SW480 (cell line): ENCODE measurements at regions not wholly inside any gene's neighbourhood (a gene's known extent, or its start where the extent isn't known, plus 50 kb on each side); places are given as distances from the start of the nearest gene placed in this dataset.
A peak's percentile ranks its signal among the peaks of the same experiment; 100 is the strongest.

Experiments used
- DNase-seq: peaks from one replicate; pipeline ENCODE4 v3.0.0-alpha.2; 2016; ENCODE audit warnings: low spot score

DNA sequence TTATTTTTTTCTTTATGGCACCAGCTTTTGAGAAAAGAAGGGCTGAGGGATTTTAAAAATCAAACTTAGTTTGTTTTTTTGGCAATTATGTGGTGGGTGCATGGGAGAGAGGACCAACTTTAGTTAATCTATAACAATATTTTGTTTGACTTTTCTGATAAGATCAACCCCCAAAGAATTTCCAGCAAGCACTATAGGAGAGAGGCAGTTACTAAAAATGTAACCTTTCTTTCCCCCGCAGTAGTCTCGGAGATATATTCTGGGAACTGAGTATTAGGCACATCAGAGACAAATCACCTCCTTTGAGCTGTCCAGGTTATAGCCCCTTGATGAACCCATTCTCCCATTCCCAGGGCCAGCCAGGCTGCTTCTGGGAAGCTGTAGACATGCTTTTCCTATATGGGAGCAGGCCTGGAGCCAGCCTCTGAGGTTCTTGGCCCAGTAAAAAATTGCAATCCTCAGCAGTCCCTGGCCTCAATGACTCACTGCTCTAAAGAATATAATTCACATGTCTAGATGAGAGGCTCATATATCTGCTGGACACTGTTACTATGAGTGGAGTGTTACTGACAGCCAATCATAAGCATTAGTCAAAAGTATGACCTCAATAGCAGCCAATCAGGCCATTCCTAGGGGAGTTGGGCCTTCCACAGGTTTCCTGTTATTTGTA is 138.3 kb upstream of the AGBL1 start:
- peak; percentile 18 for DNase-seq

DNA sequence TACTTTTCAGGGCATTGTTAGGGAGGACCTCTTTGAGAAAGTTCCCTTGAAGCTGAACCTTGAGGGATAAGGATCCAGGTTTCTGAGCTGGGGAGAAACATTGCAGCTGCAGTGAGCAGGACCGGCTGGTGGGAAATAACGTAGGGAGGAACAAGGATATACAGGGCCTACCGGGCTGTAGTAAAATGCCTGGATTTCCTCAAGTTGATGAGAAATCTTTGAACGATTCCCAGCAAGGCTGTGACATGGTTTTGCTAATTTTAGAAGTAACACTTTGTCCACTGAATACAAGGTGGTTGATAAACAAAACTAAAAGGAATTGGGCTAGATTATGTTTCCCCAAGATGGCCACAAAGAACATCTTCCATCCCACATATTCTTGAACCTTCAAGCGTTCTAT is 137.0 kb upstream of the AGBL1 start:
- DNase-seq = no peak

DNA sequence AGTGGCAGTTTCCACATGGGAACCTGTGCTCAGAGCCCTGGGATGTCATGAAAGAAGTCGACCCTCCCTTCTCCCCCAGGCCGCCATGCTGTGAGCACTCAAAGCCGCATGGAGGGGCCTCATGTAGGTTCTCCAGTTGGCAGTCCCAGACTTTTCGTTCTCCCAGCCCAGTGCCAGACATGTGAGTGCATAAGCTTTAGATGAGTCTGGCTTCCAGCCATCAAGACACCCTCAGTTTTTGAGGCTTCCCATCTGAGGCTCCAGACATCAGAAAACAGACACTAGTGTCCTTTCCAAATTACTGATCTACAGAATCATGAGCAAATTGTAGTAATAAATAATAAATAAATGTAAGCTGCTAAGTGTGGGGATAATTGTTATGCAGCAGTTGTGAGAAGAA is 136.5 kb upstream of the AGBL1 start:
- no peak for DNase-seq

DNA sequence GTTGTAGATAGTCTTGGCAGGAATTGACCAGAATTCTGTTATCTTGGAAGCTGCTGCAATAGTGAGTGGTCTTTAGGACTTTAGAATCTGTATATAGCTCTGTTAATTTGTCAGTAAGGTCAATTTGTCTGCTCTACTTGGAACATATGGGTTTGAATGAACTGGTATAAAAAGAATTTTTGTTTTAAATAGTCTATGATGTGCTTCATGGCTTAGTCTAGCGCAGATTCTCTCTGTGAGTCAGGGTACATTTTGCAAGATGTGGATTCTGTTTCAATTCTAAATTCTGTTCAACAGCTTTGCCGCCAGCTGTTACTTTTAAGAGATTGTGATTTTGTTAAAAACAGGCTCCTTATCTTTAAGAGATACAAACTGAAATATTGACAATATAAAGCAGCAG is 135.9 kb upstream of the AGBL1 start:
- DNase-seq = no peak

DNA sequence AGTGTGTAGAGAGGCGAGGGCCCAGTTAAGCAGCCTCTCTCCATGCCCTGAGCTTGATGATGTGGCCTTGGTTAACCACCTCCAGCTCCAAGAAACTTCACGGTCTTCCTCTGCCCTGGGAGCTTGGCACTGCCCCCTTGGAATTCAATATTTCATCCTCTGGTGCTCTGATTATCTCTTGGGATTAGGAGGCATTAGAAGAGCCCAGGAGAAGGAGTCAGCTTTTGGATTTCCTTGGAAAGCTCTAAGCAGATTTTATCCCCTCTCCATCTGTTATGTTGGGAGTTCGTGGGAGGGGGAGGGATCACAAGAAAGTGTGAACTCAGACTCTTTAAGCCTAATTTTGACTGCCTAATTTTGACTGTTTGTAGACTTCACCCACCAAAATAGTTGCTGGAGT is 132.7 kb upstream of the AGBL1 start:
- no peak for DNase-seq

DNA sequence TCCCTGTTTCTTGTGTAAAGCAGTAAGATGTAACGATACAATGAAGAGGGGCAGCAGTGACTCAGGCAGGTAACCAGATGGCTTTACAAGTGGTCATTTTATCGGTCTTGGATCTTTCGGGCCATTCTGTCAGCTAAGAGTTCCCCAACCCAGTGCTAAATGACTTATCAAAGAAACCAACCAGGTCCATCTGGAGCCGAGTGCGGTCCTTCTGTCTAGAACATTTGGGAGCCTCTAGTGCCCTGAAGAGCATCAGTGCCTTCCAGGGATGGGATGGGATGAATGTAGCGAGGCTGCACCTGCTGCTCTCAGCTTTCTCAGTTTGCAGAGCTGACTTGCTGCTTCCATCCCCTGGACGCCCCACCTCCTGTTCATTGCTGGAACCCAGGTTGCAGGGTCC is 131.7 kb upstream of the AGBL1 start:
- DNase-seq = no peak

DNA sequence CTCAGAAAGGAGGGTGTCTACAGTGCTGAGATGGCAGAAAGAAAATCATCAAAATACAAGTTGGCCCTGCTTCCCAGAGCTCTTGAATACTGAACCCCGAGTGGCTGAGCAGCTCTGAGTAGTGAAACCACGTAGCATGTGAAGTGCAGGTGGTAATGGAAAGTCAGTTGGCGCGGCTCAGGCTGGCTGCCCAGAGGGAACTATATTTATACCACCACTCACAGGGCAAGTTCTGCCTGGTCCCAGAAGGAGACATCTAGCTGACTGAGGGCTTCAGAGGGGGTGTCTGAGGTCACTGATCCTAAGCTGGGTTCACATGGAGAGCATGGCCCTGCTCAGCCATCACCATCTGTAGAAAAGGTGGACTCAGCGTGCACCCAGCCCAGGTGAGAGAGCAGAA is 129.6 kb upstream of the AGBL1 start:
- no peak for DNase-seq

DNA sequence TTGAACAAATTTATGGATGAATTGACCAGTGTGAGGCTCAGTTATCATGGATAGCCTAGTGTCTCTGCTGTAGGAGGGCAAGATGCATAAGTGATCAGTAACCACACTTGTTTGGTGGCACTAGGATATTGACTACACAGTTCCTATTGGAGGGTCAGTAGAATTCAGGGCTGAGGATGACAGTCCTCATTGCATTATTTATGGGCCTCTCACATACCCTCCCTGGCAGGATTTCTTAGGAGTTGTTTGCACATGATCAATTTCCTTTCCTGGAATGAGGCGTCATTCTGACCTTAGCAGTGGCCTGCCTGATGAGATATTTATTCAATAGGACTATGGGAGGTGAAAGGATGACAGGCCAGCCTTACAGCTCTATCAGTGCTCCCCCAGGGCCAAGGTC is 125.1 kb upstream of the AGBL1 start:
- DNase-seq = no peak

DNA sequence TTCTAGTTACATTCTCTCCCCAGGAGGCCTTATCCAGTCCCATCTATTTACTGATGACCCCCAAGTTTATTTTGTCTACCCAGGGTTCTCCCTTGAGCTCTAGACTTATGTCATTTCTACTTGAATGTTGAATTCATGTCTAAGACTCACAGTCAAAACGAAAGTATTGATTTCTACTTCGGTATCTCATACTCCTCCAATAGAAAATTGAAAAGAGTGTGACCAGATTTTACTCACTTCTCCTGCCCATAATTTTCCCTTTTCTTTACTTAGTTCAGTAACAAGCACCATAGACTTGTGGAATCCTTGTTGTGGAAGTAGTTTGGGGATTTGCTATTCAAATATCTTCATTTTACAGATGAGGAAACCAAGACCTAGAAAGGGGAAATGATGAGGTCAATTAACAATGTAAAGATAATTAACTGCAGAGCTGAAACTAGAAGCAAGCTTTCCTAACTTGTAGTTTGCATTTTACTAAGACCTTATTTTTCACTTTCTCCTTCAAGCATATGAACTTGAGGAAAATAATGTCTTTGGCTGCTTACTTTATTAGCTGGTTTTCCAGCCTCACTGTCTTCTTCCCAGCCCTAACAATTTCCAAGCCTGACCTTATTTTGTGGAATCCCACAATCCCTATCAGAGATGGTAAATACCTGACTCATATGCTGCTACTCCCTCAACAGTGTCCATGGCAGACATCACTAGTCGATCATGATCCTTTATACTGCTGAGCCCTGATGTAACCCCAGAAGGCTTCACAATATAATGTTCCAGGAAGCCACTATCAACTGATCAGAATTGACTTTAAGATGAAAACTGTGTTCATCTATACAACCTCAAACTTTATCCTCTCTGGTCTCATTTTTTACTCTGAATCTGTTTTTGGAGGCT is 123.9 kb upstream of the AGBL1 start:
- DNase-seq = no peak

DNA sequence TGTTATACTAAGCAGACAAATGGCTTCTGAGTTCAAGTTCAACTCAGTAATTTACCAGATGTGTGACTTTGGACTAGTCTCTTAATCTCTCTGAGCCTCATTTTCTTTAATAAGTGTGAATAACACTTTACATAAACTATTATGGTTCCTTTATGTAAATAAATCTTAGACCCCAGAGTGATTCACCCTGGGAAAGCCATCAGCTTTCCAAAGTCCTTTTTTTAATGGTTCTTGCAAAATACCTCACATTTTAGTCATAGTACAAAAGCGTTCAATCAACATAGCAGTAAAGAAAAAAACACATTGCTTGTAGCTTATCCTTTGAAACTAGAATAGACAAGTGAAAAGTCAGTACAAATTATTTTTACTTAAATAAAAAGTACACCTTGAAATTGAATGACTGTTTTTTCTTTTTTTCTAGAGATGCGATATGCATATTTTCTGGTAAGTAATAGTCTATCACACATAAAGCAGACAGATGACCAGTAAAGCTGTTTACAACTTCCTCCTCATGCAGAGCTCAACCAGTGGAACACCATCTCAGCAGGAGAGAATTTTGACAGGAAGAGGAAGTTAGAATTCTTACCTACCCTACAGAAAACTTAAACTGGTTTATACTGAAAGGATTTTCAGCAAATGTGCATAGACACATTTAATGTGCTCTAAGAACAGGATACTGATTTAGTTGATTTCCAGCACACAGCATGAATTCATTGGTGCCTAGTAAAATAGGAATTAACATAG is 123.0 kb upstream of the AGBL1 start:
- DNase-seq = no peak

DNA sequence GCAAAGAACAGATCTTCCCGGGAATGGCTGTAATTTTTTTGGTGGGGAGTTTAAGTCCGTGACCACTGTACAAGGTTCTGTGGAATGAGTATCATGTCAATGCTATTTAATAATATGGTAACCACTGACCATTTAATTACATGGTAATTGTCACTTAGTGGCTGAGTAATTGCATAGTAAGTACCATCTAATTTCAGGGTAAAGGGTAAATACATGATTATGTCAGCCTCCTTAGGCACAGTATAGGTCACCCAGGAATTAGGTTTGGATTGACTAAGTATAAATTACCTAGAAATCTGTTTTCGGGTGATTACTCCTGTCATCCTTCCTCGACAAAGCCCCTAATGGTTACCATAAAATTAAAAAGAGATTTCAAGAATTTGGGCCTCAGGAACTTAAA is 120.1 kb upstream of the AGBL1 start:
- DNase-seq = no peak

DNA sequence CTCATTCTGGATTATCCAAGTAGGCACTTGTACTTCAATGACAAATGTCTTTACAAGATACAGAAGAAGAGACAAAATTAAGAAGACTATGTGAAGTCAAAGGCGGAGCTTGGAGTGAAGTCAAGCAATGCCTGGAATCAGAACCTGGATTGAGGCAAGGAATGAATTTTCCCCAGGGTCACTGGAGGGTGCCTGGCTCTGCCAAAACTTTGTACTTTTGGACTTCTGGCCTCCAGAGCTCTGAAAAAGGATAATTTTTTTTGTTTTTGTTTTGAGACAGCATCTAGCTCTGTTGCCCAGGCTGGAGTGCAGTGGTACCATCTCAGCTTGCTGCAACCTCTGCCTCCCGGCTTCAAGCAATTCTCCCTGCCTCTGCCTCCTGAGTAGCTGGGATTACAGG is 119.3 kb upstream of the AGBL1 start:
- DNase-seq = no peak

DNA sequence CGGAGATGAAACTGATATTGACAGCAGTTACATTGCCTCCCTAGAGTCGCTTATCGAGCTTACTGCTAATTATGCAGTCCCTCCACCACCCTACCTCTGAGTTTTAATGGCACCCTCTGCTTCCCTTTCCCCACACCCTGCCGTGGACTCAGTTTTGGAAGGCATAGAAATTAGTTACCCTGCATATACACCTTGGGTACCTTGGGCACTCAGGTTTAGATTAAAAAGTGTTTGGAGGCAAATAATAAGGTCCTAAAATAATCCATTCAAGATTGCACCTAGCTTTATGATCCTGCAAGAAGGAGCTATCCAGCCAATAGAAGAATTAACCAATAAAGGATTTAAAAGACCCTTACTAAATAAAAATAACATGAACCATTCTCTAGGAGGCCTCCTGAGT is 117.8 kb upstream of the AGBL1 start:
- no peak for DNase-seq

DNA sequence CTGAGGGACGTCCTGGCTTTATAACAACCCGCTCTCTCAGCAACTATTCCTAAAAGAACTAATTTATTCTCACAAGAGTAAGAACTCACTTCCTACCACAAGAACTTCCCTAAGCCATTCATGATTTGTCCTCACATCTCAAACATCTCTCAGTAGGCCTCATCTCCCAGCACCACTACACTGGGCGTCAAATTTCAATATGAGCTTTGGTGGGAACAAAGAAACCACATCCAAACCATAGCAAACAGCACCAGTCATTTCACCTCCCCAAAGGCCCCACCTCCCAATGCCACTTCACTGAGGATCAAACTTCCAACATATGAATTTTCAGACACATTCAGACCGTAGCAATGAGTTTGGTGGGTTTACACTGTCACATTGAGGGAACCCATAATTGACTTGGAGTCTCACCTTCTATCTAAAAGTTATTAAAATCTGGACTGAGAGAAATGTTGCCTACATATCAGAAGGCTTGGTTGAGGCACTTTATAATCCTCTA is 116.4 kb upstream of the AGBL1 start:
- DNase-seq = peak; percentile 91

DNA sequence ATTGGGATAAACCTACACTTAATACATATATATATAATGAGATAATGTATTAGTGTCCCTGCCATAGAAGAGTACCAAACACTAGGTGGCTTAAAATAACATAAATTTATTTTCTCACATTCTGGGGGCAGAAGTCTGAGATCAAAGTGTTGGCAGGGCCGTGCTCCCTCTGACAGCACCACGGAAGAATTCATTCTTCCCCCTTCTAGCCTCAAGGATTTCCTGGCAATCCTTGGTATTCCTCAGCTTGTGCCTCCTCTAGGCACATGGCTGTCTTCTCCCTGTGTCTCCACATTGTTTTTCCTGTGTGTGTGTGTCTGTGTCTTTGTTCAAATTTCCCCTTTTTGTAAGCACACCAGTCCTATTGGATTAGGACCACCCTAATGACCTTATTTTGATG is 115.2 kb upstream of the AGBL1 start:
- DNase-seq = no peak

DNA sequence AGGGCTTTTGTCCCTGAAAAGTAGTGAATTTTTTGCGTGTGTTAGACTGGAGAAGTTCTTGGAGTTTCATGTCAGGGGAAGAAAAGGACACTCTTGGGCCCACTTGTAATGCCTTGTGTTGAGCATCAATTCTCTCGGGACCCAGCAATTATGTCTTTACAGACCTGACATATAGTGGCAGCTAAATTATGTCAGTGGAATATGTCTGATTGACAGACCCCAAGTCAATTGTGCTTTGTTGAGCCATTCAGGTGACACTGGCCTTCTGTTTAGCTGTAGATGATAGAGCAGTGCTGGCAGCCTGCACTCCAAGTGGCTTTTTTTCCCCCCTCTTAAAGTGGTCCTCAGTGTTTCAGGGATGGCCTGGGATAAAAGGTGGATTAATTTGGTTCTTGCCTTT is 112.1 kb upstream of the AGBL1 start:
- DNase-seq = no peak

DNA sequence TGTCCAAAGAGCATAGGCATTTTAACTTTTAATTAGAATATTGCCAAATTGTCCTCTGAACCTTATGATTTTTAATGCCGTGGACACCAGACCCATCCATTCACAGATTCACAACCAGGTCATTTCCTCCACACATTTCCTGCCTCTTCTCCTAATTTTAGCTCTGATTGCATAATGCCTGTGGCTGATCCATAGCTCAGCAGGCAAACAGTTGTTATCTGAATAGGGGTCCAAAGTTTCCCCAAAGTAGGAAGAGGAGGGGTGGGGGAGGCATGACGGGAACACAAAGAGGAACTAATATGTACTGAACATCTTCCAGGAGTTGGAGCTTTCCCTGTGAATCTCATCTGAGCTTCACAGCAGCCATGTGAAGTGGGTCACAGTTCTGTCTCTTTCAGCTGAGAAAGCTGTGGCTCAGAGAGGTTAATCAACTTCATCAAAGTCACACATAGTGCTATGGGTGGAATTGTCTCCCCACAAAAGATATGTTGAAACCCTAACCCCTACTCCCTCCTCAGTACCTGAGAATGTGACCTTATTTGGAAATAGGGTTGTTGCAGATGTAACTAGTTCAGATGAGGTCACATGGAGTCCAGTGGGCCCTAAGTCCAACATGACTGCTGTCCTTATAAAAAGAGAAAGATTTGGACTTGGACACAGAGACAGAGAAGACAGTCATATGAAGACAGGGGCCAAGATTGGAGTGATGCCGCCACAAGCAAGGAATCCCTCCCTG is 106.7 kb upstream of the AGBL1 start:
- no peak for DNase-seq

DNA sequence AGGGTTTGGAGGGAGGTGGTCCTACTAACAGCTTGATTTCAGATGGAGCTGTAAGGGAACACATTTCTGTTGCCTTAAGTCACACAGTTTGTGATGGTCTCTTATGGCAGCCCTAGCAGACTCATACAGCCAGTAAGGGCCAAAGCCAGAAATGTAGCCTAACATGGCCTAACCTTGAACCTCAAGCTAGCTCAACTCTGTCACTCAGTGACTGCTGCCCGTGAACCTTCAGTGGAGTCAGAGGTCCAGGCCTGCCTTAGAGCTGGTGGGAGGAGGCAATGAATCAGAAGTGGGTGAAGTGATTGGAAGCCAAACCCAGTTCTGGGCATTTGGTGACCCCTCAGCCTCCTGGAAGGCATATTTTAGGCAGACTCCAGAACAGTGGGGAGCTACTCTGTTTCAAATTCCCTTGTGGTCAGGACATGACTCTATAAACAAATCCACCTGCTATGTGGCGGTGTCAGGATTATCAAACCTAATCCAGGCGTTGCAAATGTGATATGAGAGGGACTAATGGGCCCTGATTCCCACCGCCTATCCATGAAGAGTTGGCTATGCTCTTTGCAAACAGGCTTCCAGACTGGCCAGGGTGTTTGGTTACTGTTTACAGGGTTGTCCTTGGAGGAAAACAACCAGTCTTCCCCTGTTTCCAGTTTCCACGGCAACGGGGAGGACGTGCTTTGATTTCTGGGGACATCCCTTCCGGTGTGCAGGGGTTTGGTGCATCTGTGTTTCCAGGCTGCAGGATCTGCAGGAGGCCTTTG is 105.9 kb upstream of the AGBL1 start:
- DNase-seq = no peak

DNA sequence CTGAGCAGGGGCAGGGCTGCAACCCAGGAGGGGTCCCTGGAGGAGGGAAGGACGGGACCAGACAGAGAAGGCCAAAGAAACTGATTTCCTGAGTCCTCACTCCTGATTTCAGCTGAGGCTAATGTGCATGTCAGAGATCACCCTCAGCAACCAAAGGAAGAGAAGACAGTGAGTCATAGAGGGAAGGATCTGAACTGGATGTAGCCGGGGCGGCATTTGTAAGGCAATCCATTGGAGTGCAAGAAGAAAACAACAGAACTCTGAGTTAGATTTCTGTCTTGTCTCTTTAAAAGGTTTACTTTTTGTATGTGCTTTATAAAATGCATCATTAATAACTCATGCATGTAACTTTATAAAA is 105.3 kb upstream of the AGBL1 start:
- no peak for DNase-seq

DNA sequence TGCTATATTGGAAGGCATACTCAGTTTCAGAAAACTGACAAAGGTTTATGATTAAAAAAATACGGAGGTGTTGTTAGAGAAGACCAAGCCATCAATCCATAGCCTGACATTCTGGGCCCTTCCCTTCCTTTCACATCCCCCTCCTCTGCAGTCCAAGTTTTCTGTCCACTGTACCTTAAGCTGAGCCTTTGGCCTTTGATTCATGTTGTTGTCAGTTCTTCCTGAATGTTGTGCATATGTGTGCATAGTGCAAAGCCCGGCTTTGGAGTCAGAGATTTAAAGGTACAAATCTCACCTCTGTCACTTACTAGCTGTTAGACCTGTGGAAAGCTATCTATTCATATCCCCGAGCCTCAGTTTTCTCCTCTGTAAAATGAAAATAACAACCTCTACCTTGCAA is 104.9 kb upstream of the AGBL1 start:
- no peak for DNase-seq

DNA sequence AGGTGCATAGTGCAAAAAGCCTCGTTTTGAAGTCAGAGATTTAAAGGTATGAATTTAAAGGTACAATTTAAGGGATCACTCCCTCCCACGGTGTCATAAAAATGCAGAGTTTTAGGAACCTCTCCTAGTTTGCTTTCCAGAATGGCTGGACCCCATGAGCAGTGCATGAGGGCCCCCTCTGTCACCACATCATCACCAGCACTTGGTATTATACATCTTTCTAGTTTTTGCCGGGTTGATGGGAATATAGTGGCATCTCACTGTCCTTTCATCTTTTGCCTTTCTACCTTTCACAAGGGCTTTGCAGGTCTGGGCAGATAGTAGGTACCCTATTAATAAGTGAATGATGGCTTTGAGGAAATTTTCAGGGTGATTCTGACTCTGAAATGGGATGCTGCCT is 103.6 kb upstream of the AGBL1 start:
- no peak for DNase-seq

DNA sequence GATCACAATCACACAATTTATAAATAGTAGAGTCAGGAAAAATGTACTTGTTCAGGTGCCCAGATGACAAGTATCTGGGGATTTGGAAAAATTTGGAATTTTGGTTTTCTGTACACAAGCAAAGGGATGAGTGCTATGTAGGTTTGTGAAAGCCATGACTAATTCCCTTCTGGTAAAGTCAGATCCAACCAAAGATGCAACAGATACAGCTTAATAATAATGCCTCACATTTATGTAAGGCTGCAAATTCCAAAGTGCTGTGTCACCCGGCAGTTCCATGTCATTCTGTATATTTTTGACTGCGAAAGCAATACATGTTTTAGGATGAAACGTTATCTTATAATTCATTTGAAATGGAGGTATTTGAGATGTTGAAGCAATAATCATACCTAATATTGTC is 102.7 kb upstream of the AGBL1 start:
- no peak for DNase-seq
